Activated naive CD4-positive, alpha-beta T cell treated with anti-CD3 and anti-CD28 coated beads, Interleukin-2, amount 50 U/mL, for 24 hours (primary cell): ENCODE measurements at regions not wholly inside any gene's neighbourhood (a gene's known extent, or its start where the extent isn't known, plus 50 kb on each side); places are given as distances from the start of the nearest gene placed in this dataset.
"Not testable (repeated sequence)": the region's sequence is repeated elsewhere in the genome, so short reads cannot be mapped to it uniquely, and the experiment has no call there.

Source experiments
- H3K27ac Mint-ChIP-seq: one replicate; pipeline ENCODE4 v1.8.0; 2021; ENCODE audit warnings: mild to moderate bottlenecking, mixed read lengths
- H3K27me3 Mint-ChIP-seq: one replicate; pipeline ENCODE4 v1.8.0; 2021; ENCODE audit warnings: mixed read lengths
- H3K36me3 Mint-ChIP-seq: one replicate; pipeline ENCODE4 v1.8.0; 2021; ENCODE audit warnings: mixed read lengths
- H3K4me1 Mint-ChIP-seq: one replicate; pipeline ENCODE4 v1.8.0; 2021; ENCODE audit warnings: mixed read lengths
- H3K4me3 Mint-ChIP-seq: one replicate; pipeline ENCODE4 v1.8.0; 2021; ENCODE audit warnings: mild to moderate bottlenecking, mixed read lengths
- H3K9me3 Mint-ChIP-seq: one replicate; pipeline ENCODE4 v1.8.0; 2021; ENCODE audit warnings: mixed read lengths

- Mint-ChIP-seq H3K4me1 (no peaks in the 10 kb centered on the region), H3K27me3 (no peaks in the 10 kb centered on the region), H3K36me3 (no peaks in the 10 kb centered on the region), H3K9me3 (peaks cover 13% of the 10 kb centered on the region), H3K4me3 (no peak overlapping the region), H3K27ac (no peak overlapping the region)
These were observed 254.7 kb upstream of the CDH11 start for GRCh38 chr16:65376601-65377000.

- Mint-ChIP-seq H3K27ac (no peak overlapping the region), H3K4me3 (no peak overlapping the region), H3K27me3 (no peaks in the 10 kb centered on the region), H3K9me3 (peaks cover 6% of the 10 kb centered on the region), H3K4me1 (no peaks in the 10 kb centered on the region), H3K36me3 (no peaks in the 10 kb centered on the region)
These were observed 253.8 kb upstream of the CDH11 start for GRCh38 chr16:65375651-65376050.

- Mint-ChIP-seq H3K27me3 (no peaks in the 10 kb centered on the region), H3K4me3 (no peak overlapping the region), H3K27ac (no peak overlapping the region), H3K9me3 (peaks cover 18% of the 10 kb centered on the region), H3K36me3 (no peaks in the 10 kb centered on the region), H3K4me1 (no peaks in the 10 kb centered on the region)
These were observed 251.2 kb upstream of the CDH11 start for GRCh38 chr16:65373097-65373496.

- Mint-ChIP-seq H3K27ac (no peak overlapping the region), H3K27me3 (no peaks in the 10 kb centered on the region), H3K9me3 (peaks cover 18% of the 10 kb centered on the region), H3K36me3 (no peaks in the 10 kb centered on the region), H3K4me1 (no peaks in the 10 kb centered on the region), H3K4me3 (no peak overlapping the region)
These were observed 250.3 kb upstream of the CDH11 start for GRCh38 chr16:65372171-65372570.

- no peaks in the 10 kb centered on the region for H3K36me3 Mint-ChIP-seq
- no peaks in the 10 kb centered on the region for H3K4me1 Mint-ChIP-seq
- H3K4me3 Mint-ChIP-seq: no peak overlapping the region
- H3K27me3 Mint-ChIP-seq: no peaks in the 10 kb centered on the region
- no peak overlapping the region for H3K27ac Mint-ChIP-seq
- peaks cover 11% of the 10 kb centered on the region for H3K9me3 Mint-ChIP-seq
These were observed 244.2 kb upstream of the CDH11 start for GRCh38 chr16:65365732-65366715.

- not testable (repeated sequence) for H3K27ac Mint-ChIP-seq, H3K9me3 Mint-ChIP-seq, H3K36me3 Mint-ChIP-seq, H3K4me3 Mint-ChIP-seq, H3K4me1 Mint-ChIP-seq, H3K27me3 Mint-ChIP-seq
These were observed 234.9 kb upstream of the CDH11 start for GRCh38 chr16:65356721-65357120.

- Mint-ChIP-seq H3K4me1 (no peaks in the 10 kb centered on the region), H3K9me3 (peaks cover 9% of the 10 kb centered on the region), H3K36me3 (no peaks in the 10 kb centered on the region), H3K27me3 (no peaks in the 10 kb centered on the region), H3K4me3 (no peak overlapping the region), H3K27ac (no peak overlapping the region)
These were observed 233.8 kb upstream of the CDH11 start for GRCh38 chr16:65355706-65356105.

GRCh38 chr16:65353183-65353582 is 231.3 kb upstream of the CDH11 start:
- H3K36me3 Mint-ChIP-seq: no peaks in the 10 kb centered on the region
- no peak overlapping the region for H3K27ac Mint-ChIP-seq
- H3K27me3 Mint-ChIP-seq: no peaks in the 10 kb centered on the region
- no peak overlapping the region for H3K4me3 Mint-ChIP-seq
- H3K4me1 Mint-ChIP-seq: no peaks in the 10 kb centered on the region
- H3K9me3 Mint-ChIP-seq: peaks cover 17% of the 10 kb centered on the region

GRCh38 chr16:65349626-65350025 is 227.8 kb upstream of the CDH11 start:
- Mint-ChIP-seq H3K4me3 (no peak overlapping the region), H3K27ac (no peak overlapping the region), H3K27me3 (no peaks in the 10 kb centered on the region), H3K9me3 (peaks cover 17% of the 10 kb centered on the region), H3K4me1 (no peaks in the 10 kb centered on the region), H3K36me3 (no peaks in the 10 kb centered on the region)

- Mint-ChIP-seq H3K4me1 (no peaks in the 10 kb centered on the region), H3K27ac (no peak overlapping the region), H3K36me3 (no peaks in the 10 kb centered on the region), H3K4me3 (no peak overlapping the region), H3K9me3 (peaks cover 12% of the 10 kb centered on the region), H3K27me3 (no peaks in the 10 kb centered on the region)
These were observed 221.7 kb upstream of the CDH11 start for GRCh38 chr16:65343556-65343955.

GRCh38 chr16:65342231-65342866 is 220.5 kb upstream of the CDH11 start:
- H3K27me3 Mint-ChIP-seq: no peaks in the 10 kb centered on the region
- H3K9me3 Mint-ChIP-seq: peaks cover 12% of the 10 kb centered on the region
- no peak overlapping the region for H3K4me3 Mint-ChIP-seq
- H3K27ac Mint-ChIP-seq: no peak overlapping the region
- H3K4me1 Mint-ChIP-seq: no peaks in the 10 kb centered on the region
- H3K36me3 Mint-ChIP-seq: no peaks in the 10 kb centered on the region

- Mint-ChIP-seq H3K4me3 (no peak overlapping the region), H3K4me1 (no peaks in the 10 kb centered on the region), H3K36me3 (no peaks in the 10 kb centered on the region)
These were observed 217.2 kb upstream of the CDH11 start for GRCh38 chr16:65339062-65339461.

GRCh38 chr16:65336160-65336559 is 214.3 kb upstream of the CDH11 start:
- Mint-ChIP-seq H3K4me1 (no peaks in the 10 kb centered on the region), H3K9me3 (peaks cover 17% of the 10 kb centered on the region), H3K27me3 (no peaks in the 10 kb centered on the region), H3K4me3 (no peak overlapping the region), H3K27ac (no peak overlapping the region), H3K36me3 (no peaks in the 10 kb centered on the region)

More at GRCh38 chr16:65339062-65339461, 217.2 kb upstream of the CDH11 start:
- no peak overlapping the region for H3K27ac Mint-ChIP-seq
- H3K27me3 Mint-ChIP-seq: no peaks in the 10 kb centered on the region
- peaks cover 15% of the 10 kb centered on the region for H3K9me3 Mint-ChIP-seq

GRCh38 chr16:65334081-65334480 is 212.2 kb upstream of the CDH11 start:
- H3K36me3 Mint-ChIP-seq: no peaks in the 10 kb centered on the region
- no peak overlapping the region for H3K27ac Mint-ChIP-seq
- H3K4me1 Mint-ChIP-seq: no peaks in the 10 kb centered on the region
- no peak overlapping the region for H3K4me3 Mint-ChIP-seq
- peaks cover 16% of the 10 kb centered on the region for H3K9me3 Mint-ChIP-seq
- no peaks in the 10 kb centered on the region for H3K27me3 Mint-ChIP-seq

GRCh38 chr16:65333283-65333682 is 211.4 kb upstream of the CDH11 start:
- Mint-ChIP-seq H3K27me3 (no peaks in the 10 kb centered on the region), H3K27ac (no peak overlapping the region), H3K9me3 (peaks cover 20% of the 10 kb centered on the region), H3K4me1 (no peaks in the 10 kb centered on the region), H3K36me3 (no peaks in the 10 kb centered on the region), H3K4me3 (no peak overlapping the region)

- H3K9me3 Mint-ChIP-seq: peaks cover 14% of the 10 kb centered on the region
These were observed 205.5 kb upstream of the CDH11 start for GRCh38 chr16:65327346-65327745.

More at GRCh38 chr16:65327346-65327745, 205.5 kb upstream of the CDH11 start:
- no peaks in the 10 kb centered on the region for H3K4me1 Mint-ChIP-seq
- no peak overlapping the region for H3K4me3 Mint-ChIP-seq
- no peak overlapping the region for H3K27ac Mint-ChIP-seq
- H3K27me3 Mint-ChIP-seq: no peaks in the 10 kb centered on the region
- H3K36me3 Mint-ChIP-seq: no peaks in the 10 kb centered on the region
